ENCODE measurements at regions not wholly inside any gene's neighbourhood (a gene's known extent, or its start where the extent isn't known, plus 50 kb on each side); places are given as distances from the start of the nearest gene placed in this dataset.

GRCh38 chr4:27245216-27245615, 384.6 kb downstream of the STIM2 start:
- Mint-ChIP-seq H3K9me3 (peaks cover 5% of the 10 kb centered on the region), H3K4me3 (no peak overlapping the region), H3K27ac (ENCODE audit: low read depth) (no peak overlapping the region), H3K4me1 (no peaks in the 10 kb centered on the region), H3K36me3 (ENCODE audit: insufficient read depth) (no peaks in the 10 kb centered on the region), H3K27me3 (no peaks in the 10 kb centered on the region)
- ATAC-seq (replicated peaks; ENCODE audit: extremely low read depth, poor library complexity, severe bottlenecking) (no peak), DNase-seq (ENCODE audit: low spot score in 2 of 2) (no peak)

- no peak overlapping the region for H3K4me3 Mint-ChIP-seq
- DNase-seq (ENCODE audit: low spot score in 2 of 2) (no peak), ATAC-seq (replicated peaks; ENCODE audit: extremely low read depth, poor library complexity, severe bottlenecking) (no peak)
- no peaks in the 10 kb centered on the region for H3K4me1 Mint-ChIP-seq
- H3K9me3 Mint-ChIP-seq: peaks cover 5% of the 10 kb centered on the region
- no peaks in the 10 kb centered on the region for H3K36me3 Mint-ChIP-seq (ENCODE audit: insufficient read depth)
- no peaks in the 10 kb centered on the region for H3K27me3 Mint-ChIP-seq
- H3K27ac Mint-ChIP-seq (ENCODE audit: low read depth): no peak overlapping the region
Observed at GRCh38 chr4:27248829-27249228, 388.2 kb downstream of the STIM2 start.

- no peak overlapping the region for H3K4me3 Mint-ChIP-seq
- DNase-seq (ENCODE audit: low spot score in 2 of 2) (no peak), ATAC-seq (replicated peaks; ENCODE audit: extremely low read depth, poor library complexity, severe bottlenecking) (no peak)
- H3K4me1 Mint-ChIP-seq: no peaks in the 10 kb centered on the region
- no peaks in the 10 kb centered on the region for H3K27me3 Mint-ChIP-seq
- H3K9me3 Mint-ChIP-seq: peaks cover 5% of the 10 kb centered on the region
- H3K27ac Mint-ChIP-seq (ENCODE audit: low read depth): no peak overlapping the region
- H3K36me3 Mint-ChIP-seq (ENCODE audit: insufficient read depth): no peaks in the 10 kb centered on the region
Observed at GRCh38 chr4:27251771-27252170, 391.1 kb downstream of the STIM2 start.

GRCh38 chr4:27267339-27267969, 406.8 kb downstream of the STIM2 start:
- H3K27ac Mint-ChIP-seq (ENCODE audit: low read depth): no peak overlapping the region
- ATAC-seq (replicated peaks; ENCODE audit: extremely low read depth, poor library complexity, severe bottlenecking) (no peak), DNase-seq (ENCODE audit: low spot score in 2 of 2) (no peak)
- H3K4me3 Mint-ChIP-seq: no peak overlapping the region
- no peaks in the 10 kb centered on the region for H3K4me1 Mint-ChIP-seq
- H3K36me3 Mint-ChIP-seq (ENCODE audit: insufficient read depth): no peaks in the 10 kb centered on the region
- H3K9me3 Mint-ChIP-seq: peaks cover 15% of the 10 kb centered on the region
- H3K27me3 Mint-ChIP-seq: no peaks in the 10 kb centered on the region

GRCh38 chr4:27267970-27268355, 407.3 kb downstream of the STIM2 start:
- Mint-ChIP-seq H3K27ac (ENCODE audit: low read depth) (no peak overlapping the region), H3K4me1 (no peaks in the 10 kb centered on the region), H3K36me3 (ENCODE audit: insufficient read depth) (no peaks in the 10 kb centered on the region), H3K27me3 (no peaks in the 10 kb centered on the region), H3K4me3 (no peak overlapping the region), H3K9me3 (peaks cover 15% of the 10 kb centered on the region)
- DNase-seq (ENCODE audit: low spot score in 2 of 2): no peak
- no peak for ATAC-seq (replicated peaks; ENCODE audit: extremely low read depth, poor library complexity, severe bottlenecking)

GRCh38 chr4:27270435-27270834, 409.8 kb downstream of the STIM2 start:
- Mint-ChIP-seq H3K27ac (ENCODE audit: low read depth) (no peak overlapping the region), H3K4me1 (no peaks in the 10 kb centered on the region), H3K4me3 (no peak overlapping the region), H3K36me3 (ENCODE audit: insufficient read depth) (no peaks in the 10 kb centered on the region), H3K9me3 (peaks cover 5% of the 10 kb centered on the region), H3K27me3 (no peaks in the 10 kb centered on the region)
- ATAC-seq (replicated peaks; ENCODE audit: extremely low read depth, poor library complexity, severe bottlenecking) (no peak), DNase-seq (ENCODE audit: low spot score in 2 of 2) (no peak)

- Mint-ChIP-seq H3K4me1 (no peaks in the 10 kb centered on the region), H3K4me3 (no peak overlapping the region), H3K27me3 (no peaks in the 10 kb centered on the region), H3K36me3 (ENCODE audit: insufficient read depth) (no peaks in the 10 kb centered on the region), H3K9me3 (peaks cover 5% of the 10 kb centered on the region), H3K27ac (ENCODE audit: low read depth) (no peak overlapping the region)
- ATAC-seq (replicated peaks; ENCODE audit: extremely low read depth, poor library complexity, severe bottlenecking): no peak
- no peak for DNase-seq (ENCODE audit: low spot score in 2 of 2)
Observed at GRCh38 chr4:27271555-27271954, 410.9 kb downstream of the STIM2 start.

- no peak for DNase-seq (ENCODE audit: low spot score in 2 of 2)
- no peaks in the 10 kb centered on the region for H3K27me3 Mint-ChIP-seq
- no peak for ATAC-seq (replicated peaks; ENCODE audit: extremely low read depth, poor library complexity, severe bottlenecking)
- peaks cover 5% of the 10 kb centered on the region for H3K9me3 Mint-ChIP-seq
- no peak overlapping the region for H3K27ac Mint-ChIP-seq (ENCODE audit: low read depth)
- no peaks in the 10 kb centered on the region for H3K4me1 Mint-ChIP-seq
- no peaks in the 10 kb centered on the region for H3K36me3 Mint-ChIP-seq (ENCODE audit: insufficient read depth)
- H3K4me3 Mint-ChIP-seq: no peak overlapping the region
Observed at GRCh38 chr4:27272217-27272616, 411.6 kb downstream of the STIM2 start.

GRCh38 chr4:27276307-27277073, 415.8 kb downstream of the STIM2 start:
- no peak overlapping the region for H3K27ac Mint-ChIP-seq (ENCODE audit: low read depth)
- no peak for DNase-seq (ENCODE audit: low spot score in 2 of 2)
- no peaks in the 10 kb centered on the region for H3K4me1 Mint-ChIP-seq
- H3K9me3 Mint-ChIP-seq: peaks cover 7% of the 10 kb centered on the region
- no peaks in the 10 kb centered on the region for H3K36me3 Mint-ChIP-seq (ENCODE audit: insufficient read depth)
- H3K4me3 Mint-ChIP-seq: no peak overlapping the region
- no peak for ATAC-seq (replicated peaks; ENCODE audit: extremely low read depth, poor library complexity, severe bottlenecking)
- H3K27me3 Mint-ChIP-seq: no peaks in the 10 kb centered on the region

- H3K4me3 Mint-ChIP-seq: no peak overlapping the region
- H3K27ac Mint-ChIP-seq (ENCODE audit: low read depth): no peak overlapping the region
- no peaks in the 10 kb centered on the region for H3K36me3 Mint-ChIP-seq (ENCODE audit: insufficient read depth)
- peaks cover 7% of the 10 kb centered on the region for H3K9me3 Mint-ChIP-seq
- DNase-seq (ENCODE audit: low spot score in 2 of 2) (no peak), ATAC-seq (replicated peaks; ENCODE audit: extremely low read depth, poor library complexity, severe bottlenecking) (no peak)
- H3K4me1 Mint-ChIP-seq: no peaks in the 10 kb centered on the region
- H3K27me3 Mint-ChIP-seq: no peaks in the 10 kb centered on the region
Observed at GRCh38 chr4:27278615-27279375, 418.2 kb downstream of the STIM2 start.

GRCh38 chr4:27288496-27288895, 427.9 kb downstream of the STIM2 start:
- ATAC-seq (replicated peaks; ENCODE audit: extremely low read depth, poor library complexity, severe bottlenecking) (no peak), DNase-seq (ENCODE audit: low spot score in 2 of 2) (no peak)
- H3K4me3 Mint-ChIP-seq: no peak overlapping the region
- no peaks in the 10 kb centered on the region for H3K27me3 Mint-ChIP-seq
- peaks cover 6% of the 10 kb centered on the region for H3K9me3 Mint-ChIP-seq
- no peaks in the 10 kb centered on the region for H3K36me3 Mint-ChIP-seq (ENCODE audit: insufficient read depth)
- no peak overlapping the region for H3K27ac Mint-ChIP-seq (ENCODE audit: low read depth)
- no peaks in the 10 kb centered on the region for H3K4me1 Mint-ChIP-seq

- H3K4me3 Mint-ChIP-seq: no peak overlapping the region
- ATAC-seq (replicated peaks; ENCODE audit: extremely low read depth, poor library complexity, severe bottlenecking): no peak
- no peaks in the 10 kb centered on the region for H3K27me3 Mint-ChIP-seq
- H3K4me1 Mint-ChIP-seq: no peaks in the 10 kb centered on the region
- H3K36me3 Mint-ChIP-seq (ENCODE audit: insufficient read depth): no peaks in the 10 kb centered on the region
- peaks cover 6% of the 10 kb centered on the region for H3K9me3 Mint-ChIP-seq
- H3K27ac Mint-ChIP-seq (ENCODE audit: low read depth): no peak overlapping the region
- DNase-seq (ENCODE audit: low spot score in 2 of 2): no peak
Observed at GRCh38 chr4:27289704-27290103, 429.1 kb downstream of the STIM2 start.

- Mint-ChIP-seq H3K9me3 (peaks cover 4% of the 10 kb centered on the region), H3K27me3 (no peaks in the 10 kb centered on the region), H3K4me3 (no peak overlapping the region), H3K36me3 (ENCODE audit: insufficient read depth) (no peaks in the 10 kb centered on the region), H3K4me1 (no peaks in the 10 kb centered on the region), H3K27ac (ENCODE audit: low read depth) (no peak overlapping the region)
- DNase-seq (ENCODE audit: low spot score in 2 of 2): no peak
- ATAC-seq (replicated peaks; ENCODE audit: extremely low read depth, poor library complexity, severe bottlenecking): no peak
Observed at GRCh38 chr4:27293831-27294230, 433.2 kb downstream of the STIM2 start.
